B cell (primary cell): ENCODE measurements at regions not wholly inside any gene's neighbourhood (a gene's known extent, or its start where the extent isn't known, plus 50 kb on each side); places are given as distances from the start of the nearest gene placed in this dataset.

Experiments
- ATAC-seq: fragments of 200-7000 bp; cut with Tn5 transposase; one replicate; pipeline ENCODE4 v1.10.0; 2021; ENCODE audit warnings: low read depth, mild to moderate bottlenecking, moderate number of reproducible peaks, moderate library complexity
- CTCF ChIA-PET: fragments of 350-600 bp; sonication (Branson Sonifier 250); formaldehyde crosslinking; loops from one replicate; lab custom pipeline; 2021; ENCODE audit warnings: antibody characterized with exemption, inconsistent platforms; lab: Charles Lee
- POLR2A ChIA-PET: fragments of 350-600 bp; sonication (Branson Sonifier 250); formaldehyde crosslinking; loops from one replicate; lab custom pipeline; 2021; ENCODE audit warnings: antibody characterized with exemption; lab: Charles Lee
- DNase-seq: peaks from one replicate; pipeline ENCODE4 v3.0.0; 2013
- H2AFZ ChIP-seq: 2 replicates; pipeline ENCODE4 v1.6.1; 2012; ENCODE audit warnings: mild to moderate bottlenecking, low read depth, low read length; ENCODE audit not compliant: insufficient read depth, poor library complexity, severe bottlenecking
- H3K27ac ChIP-seq, 2 donors: 1 replicate in 1 of 2; 2 replicates in 1 of 2; pipeline ENCODE4 v1.5.1; 2012 to 2013; ENCODE audit warnings: low read length in 2 of 2, mild to moderate bottlenecking in 2 of 2, moderate library complexity in 1 of 2
- H3K27me3 ChIP-seq, 4 experiments: fragments of 200-600 bp in 1 of 4; sonication (generic) in 1 of 4; replicated peaks in 1 of 4; 1 replicate in 2 of 4; 2 replicates in 2 of 4; pipeline versions ENCODE4 v1.6.1 to v1.7.0; 2013 to 2016; ENCODE audit warnings: low read length in 3 of 4, mild to moderate bottlenecking in 2 of 4, mixed read lengths in 1 of 4, moderate library complexity in 1 of 4; ENCODE audit not compliant: insufficient read depth in 4 of 4, control insufficient read depth in 3 of 4; ENCODE audit errors: control extremely low read depth in 1 of 4
- H3K36me3 ChIP-seq, 2 experiments: replicated peaks in 1 of 2; 1 replicate in 1 of 2; 2 replicates in 1 of 2; pipeline versions ENCODE4 v1.6.1 to v1.7.1; 2013; ENCODE audit warnings: low read length in 1 of 2; ENCODE audit not compliant: insufficient read depth in 2 of 2, control insufficient read depth in 1 of 2; ENCODE audit errors: control extremely low read depth in 1 of 2, extremely low read depth in 1 of 2
- H3K4me1 ChIP-seq, 2 donors: fragments of 200-600 bp in 1 of 2; sonication (generic) in 1 of 2; 1 replicate in 1 of 2; 2 replicates in 1 of 2; pipeline versions ENCODE4 v1.5.1 to v1.6.1; 2013 to 2017; ENCODE audit warnings: low read length in 2 of 2; ENCODE audit not compliant: control insufficient read depth in 2 of 2, insufficient read depth in 2 of 2
- H3K4me2 ChIP-seq: replicated peaks from 2 replicates; pipeline ENCODE3; 2012; ENCODE audit warnings: mild to moderate bottlenecking, low read depth, low read length; ENCODE audit not compliant: poor library complexity, severe bottlenecking
- H3K4me3 ChIP-seq, 5 experiments: fragments of 200-600 bp in 1 of 5; sonication (generic) in 1 of 5; 1 replicate in 3 of 5; 2 replicates in 2 of 5; pipeline versions ENCODE4 v1.5.1 to v1.7.0; 2011 to 2016; ENCODE audit warnings: low read length in 4 of 5, mild to moderate bottlenecking in 4 of 5, low read depth in 2 of 5, control low read depth in 1 of 5, moderate library complexity in 1 of 5; ENCODE audit not compliant: insufficient read depth in 1 of 5; ENCODE audit errors: control extremely low read depth in 1 of 5, extremely low read depth in 1 of 5
- H3K79me2 ChIP-seq: fragments of 200-600 bp; sonication (generic); one replicate; pipeline ENCODE4 v1.6.0; 2016; ENCODE audit warnings: low read length; ENCODE audit not compliant: control insufficient read depth, insufficient read depth
- H3K9ac ChIP-seq: fragments of 200-600 bp; sonication (generic); 2 replicates; pipeline ENCODE4 v1.6.1; 2017; ENCODE audit warnings: mild to moderate bottlenecking, low read length, moderate library complexity
- H3K9me3 ChIP-seq, 3 donors: one replicate each; pipeline versions ENCODE4 v1.6.1 to v1.7.1; 2013; ENCODE audit warnings: low read length in 2 of 3; ENCODE audit not compliant: control insufficient read depth in 2 of 3, insufficient read depth in 1 of 3; ENCODE audit errors: control extremely low read depth in 1 of 3
- H4K20me1 ChIP-seq: 2 replicates; pipeline ENCODE4 v1.6.0; 2012; ENCODE audit warnings: mild to moderate bottlenecking, low read length; ENCODE audit not compliant: insufficient read depth, control insufficient read depth, poor library complexity, severe bottlenecking
- H3K27ac Mint-ChIP-seq: one replicate; pipeline ENCODE4 v1.8.0; 2021; ENCODE audit warnings: mixed read lengths
- H3K27me3 Mint-ChIP-seq: one replicate; pipeline ENCODE4 v1.8.0; 2021; ENCODE audit warnings: mixed read lengths
- H3K4me1 Mint-ChIP-seq: one replicate; pipeline ENCODE4 v1.8.0; 2021; ENCODE audit warnings: mixed read lengths
- H3K4me3 Mint-ChIP-seq: one replicate; pipeline ENCODE4 v1.8.0; 2021; ENCODE audit warnings: mixed read lengths
- H3K9me3 Mint-ChIP-seq: one replicate; pipeline ENCODE4 v1.8.0; 2022; ENCODE audit warnings: mixed read lengths; ENCODE audit not compliant: insufficient read depth
- EZH2 ChIP-seq: IDR thresholded peaks from 2 replicates; pipeline ENCODE4 v1.6.1; 2012; ENCODE audit warnings: borderline replicate concordance, low read depth, mild to moderate bottlenecking, moderate library complexity, low read length; ENCODE audit not compliant: insufficient read depth, poor library complexity, severe bottlenecking
- WGBS: methylation state at CpG from one replicate; pipeline ENCODE4 v1.1.5; 2013; ENCODE audit warnings: missing lambda C conversion rate; ENCODE audit not compliant: insufficient coverage; 5-methylcytosine and 5-hydroxymethylcytosine counted together
- intact Hi-C: fragments of 100-400 bp; cut with micrococcal nuclease; formaldehyde crosslinking; loops from one replicate; pipeline ENCODE4 v1.10.0; 2022
- TF ChIP-seq, protein P1 (sequence below): fragments of 200-600 bp; IDR thresholded peaks from one replicate; pipeline ENCODE4 v1.8.0; 2022; ENCODE audit warnings: antibody characterized with exemption, mild to moderate bottlenecking

DNA sequence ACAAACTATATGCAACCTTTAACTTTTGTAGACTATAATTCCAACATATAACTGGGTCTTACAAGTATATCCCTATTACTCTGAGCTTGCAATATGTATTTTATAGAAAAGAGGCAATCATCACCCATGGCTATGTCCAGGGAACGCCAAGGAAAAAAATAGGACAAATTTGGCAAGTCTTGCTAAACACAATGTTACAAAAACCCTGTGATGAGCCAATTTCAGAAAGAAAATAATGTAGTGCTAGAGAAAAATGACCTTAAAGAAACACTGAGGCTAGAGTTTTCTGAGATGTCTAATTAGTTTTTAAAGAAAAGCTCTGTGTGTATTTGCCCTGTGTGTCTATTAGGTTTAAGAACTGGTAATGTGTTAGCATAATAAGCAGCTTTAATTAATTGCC lies 68.0 kb upstream of the FREM2 start:
- Mint-ChIP-seq H3K4me1 (no peaks in the 10 kb centered on the region), H3K27me3 (no peaks in the 10 kb centered on the region), H3K4me3 (no peak overlapping the region), H3K27ac (no peak overlapping the region), H3K9me3 (no peaks in the 10 kb centered on the region)
- DNase-seq = no peak
- Histone ChIP-seq H3K79me2 (no peaks in the 10 kb centered on the region), H3K4me1 (no peaks in the 10 kb centered on the region), H3K27me3 (no peaks in the 10 kb centered on the region), H3K36me3 (no peaks in the 10 kb centered on the region), H3K4me3 (no peak overlapping the region), H3K9me3 (no peaks in the 10 kb centered on the region), H4K20me1 (no peaks in the 10 kb centered on the region), H3K9ac (no peak overlapping the region), H3K4me2 (no peak overlapping the region), H3K27ac (no peak overlapping the region), H2AFZ (no peak overlapping the region)
- TF ChIP-seq EZH2 = no peak
- ChIA-PET POLR2A (no interaction called here), CTCF (no interaction called here)
- WGBS = no CpG with 5 or more reads among the region's 1 CpG
- intact Hi-C loops = no loop called here
- no peak for ATAC-seq

DNA sequence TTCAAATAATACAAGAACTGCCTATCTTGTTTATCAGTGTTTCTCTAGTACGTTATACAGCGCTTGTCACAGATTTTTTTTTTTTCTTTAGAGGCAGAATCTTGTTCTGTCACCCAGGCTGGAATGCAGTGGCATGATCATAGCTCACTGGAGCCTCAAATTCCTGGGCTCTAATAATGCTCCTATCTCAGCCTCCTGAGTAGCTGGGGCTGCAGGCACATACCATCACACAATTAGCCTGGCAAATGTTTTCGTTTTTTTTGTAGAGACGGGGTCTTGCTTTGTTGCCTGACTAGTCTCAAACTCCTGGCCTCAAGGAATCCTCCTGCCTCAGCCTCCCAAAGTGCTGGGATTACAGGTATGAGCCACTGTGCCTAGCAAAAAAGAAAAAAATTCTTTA lies 66.0 kb upstream of the FREM2 start:
- ATAC-seq = no peak
- no peaks in the 10 kb centered on the region for H3K79me2 ChIP-seq
- H3K4me3 Mint-ChIP-seq = no peak overlapping the region
- no peaks in the 10 kb centered on the region for H3K36me3 ChIP-seq
- no peaks in the 10 kb centered on the region for H4K20me1 ChIP-seq
- no peaks in the 10 kb centered on the region for H3K4me1 ChIP-seq
- H3K4me3 ChIP-seq = no peak overlapping the region
- no peak overlapping the region for H2AFZ ChIP-seq
- 92% methylated on average over 2 of the region's 4 CpGs for WGBS
- ChIA-PET POLR2A (no interaction called here), CTCF (no interaction called here)
- intact Hi-C loops = no loop called here
- H3K27ac Mint-ChIP-seq = no peak overlapping the region
- TF ChIP-seq, protein P1, sequence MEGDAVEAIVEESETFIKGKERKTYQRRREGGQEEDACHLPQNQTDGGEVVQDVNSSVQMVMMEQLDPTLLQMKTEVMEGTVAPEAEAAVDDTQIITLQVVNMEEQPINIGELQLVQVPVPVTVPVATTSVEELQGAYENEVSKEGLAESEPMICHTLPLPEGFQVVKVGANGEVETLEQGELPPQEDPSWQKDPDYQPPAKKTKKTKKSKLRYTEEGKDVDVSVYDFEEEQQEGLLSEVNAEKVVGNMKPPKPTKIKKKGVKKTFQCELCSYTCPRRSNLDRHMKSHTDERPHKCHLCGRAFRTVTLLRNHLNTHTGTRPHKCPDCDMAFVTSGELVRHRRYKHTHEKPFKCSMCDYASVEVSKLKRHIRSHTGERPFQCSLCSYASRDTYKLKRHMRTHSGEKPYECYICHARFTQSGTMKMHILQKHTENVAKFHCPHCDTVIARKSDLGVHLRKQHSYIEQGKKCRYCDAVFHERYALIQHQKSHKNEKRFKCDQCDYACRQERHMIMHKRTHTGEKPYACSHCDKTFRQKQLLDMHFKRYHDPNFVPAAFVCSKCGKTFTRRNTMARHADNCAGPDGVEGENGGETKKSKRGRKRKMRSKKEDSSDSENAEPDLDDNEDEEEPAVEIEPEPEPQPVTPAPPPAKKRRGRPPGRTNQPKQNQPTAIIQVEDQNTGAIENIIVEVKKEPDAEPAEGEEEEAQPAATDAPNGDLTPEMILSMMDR = no peak
- no peak for TF ChIP-seq EZH2
- H3K9ac ChIP-seq = no peak overlapping the region
- no peak overlapping the region for H3K4me2 ChIP-seq
- no peaks in the 10 kb centered on the region for H3K9me3 ChIP-seq
- H3K27me3 Mint-ChIP-seq = no peaks in the 10 kb centered on the region
- no peak for DNase-seq
- no peaks in the 10 kb centered on the region for H3K4me1 Mint-ChIP-seq
- no peaks in the 10 kb centered on the region for H3K9me3 Mint-ChIP-seq
- H3K27ac ChIP-seq = no peak overlapping the region
- H3K27me3 ChIP-seq = no peaks in the 10 kb centered on the region
